Transverse colon (tissue), 4 donors: ENCODE measurements at regions not wholly inside any gene's neighbourhood (a gene's known extent, or its start where the extent isn't known, plus 50 kb on each side); places are given as distances from the start of the nearest gene placed in this dataset.

Experiments
- DNase-seq: peaks from one replicate; pipeline ENCODE4 v3.0.0-alpha.2; 2019
- H3K27ac ChIP-seq, 4 donors: fragments of 200-600 bp; sonication (generic); 2 replicates each; pipeline ENCODE4 v1.5.1; 2016 to 2018; ENCODE audit warnings: inconsistent platforms in 4 of 4
- H3K27me3 ChIP-seq: fragments of 200-600 bp; sonication (generic); 2 replicates; pipeline ENCODE4 v1.5.1; 2017; ENCODE audit warnings: inconsistent platforms
- H3K36me3 ChIP-seq, 4 donors: fragments of 200-600 bp; sonication (generic); 2 replicates each; pipeline ENCODE4 v1.5.1; 2017 to 2019; ENCODE audit warnings: inconsistent platforms in 4 of 4
- H3K4me1 ChIP-seq, 4 donors: fragments of 200-600 bp; sonication (generic); 2 replicates each; pipeline ENCODE4 v1.5.1; 2017 to 2020; ENCODE audit warnings: inconsistent platforms in 4 of 4
- H3K4me3 ChIP-seq, 4 donors: fragments of 200-600 bp; sonication (generic); 1 replicate in 1 of 4; 2 replicates in 3 of 4; pipeline versions ENCODE4 v1.5.1 to v1.6.1; 2017 to 2019; ENCODE audit warnings: inconsistent platforms in 4 of 4
- H3K9me3 ChIP-seq, 2 donors: fragments of 200-600 bp; sonication (generic); 2 replicates each; pipeline ENCODE4 v1.5.1; 2017 to 2019; ENCODE audit warnings: inconsistent platforms in 2 of 2
- CTCF ChIP-seq, 5 experiments: fragments of 200-600 bp in 3 of 5; fragments of 450-650 bp in 2 of 5; sonication (generic) in 3 of 5; IDR thresholded peaks; 1 replicate in 2 of 5; 2 replicates in 3 of 5; pipeline ENCODE4 v1.5.1; 2016 to 2017; ENCODE audit warnings: antibody characterized with exemption in 5 of 5, inconsistent platforms in 3 of 5, mild to moderate bottlenecking in 2 of 5, moderate library complexity in 1 of 5
- EP300 ChIP-seq: sonication (generic); formaldehyde crosslinking; IDR thresholded peaks from one replicate; pipeline ENCODE4 v1.6.1; 2017; ENCODE audit warnings: antibody characterized with exemption, low read depth
- POLR2A ChIP-seq: fragments of 450-650 bp; IDR thresholded peaks from one replicate; pipeline ENCODE4 v1.6.1; 2016; ENCODE audit warnings: antibody characterized with exemption, mild to moderate bottlenecking, moderate library complexity
- POLR2AphosphoS5 ChIP-seq, 3 donors: sonication (generic); formaldehyde crosslinking; IDR thresholded peaks; one replicate each; pipeline ENCODE4 v1.6.1; 2016; ENCODE audit warnings: antibody characterized with exemption in 3 of 3
- WGBS, 2 donors: methylation state at CpG; one replicate each; pipeline ENCODE4 v1.1.5; 2018; ENCODE audit warnings: low coverage in 1 of 2; 5-methylcytosine and 5-hydroxymethylcytosine counted together
- in situ Hi-C, 4 donors: fragments of 200-750 bp; cut with MboI; loops; one replicate each; pipeline versions ENCODE4 v1.15.0 to v1.15.1; 2017; ENCODE audit warnings: low sequenced_read_pairs in 3 of 4, low pct_ligation_motif_present in 1 of 4, low pct_unique_long_range_greater_than_20kb in 1 of 4
- intact Hi-C: fragments of 100-400 bp; cut with DNase I; formaldehyde crosslinking; loops from one replicate; pipeline ENCODE4 v1.15.1; 2023; ENCODE audit warnings: low total_unique reads

DNA sequence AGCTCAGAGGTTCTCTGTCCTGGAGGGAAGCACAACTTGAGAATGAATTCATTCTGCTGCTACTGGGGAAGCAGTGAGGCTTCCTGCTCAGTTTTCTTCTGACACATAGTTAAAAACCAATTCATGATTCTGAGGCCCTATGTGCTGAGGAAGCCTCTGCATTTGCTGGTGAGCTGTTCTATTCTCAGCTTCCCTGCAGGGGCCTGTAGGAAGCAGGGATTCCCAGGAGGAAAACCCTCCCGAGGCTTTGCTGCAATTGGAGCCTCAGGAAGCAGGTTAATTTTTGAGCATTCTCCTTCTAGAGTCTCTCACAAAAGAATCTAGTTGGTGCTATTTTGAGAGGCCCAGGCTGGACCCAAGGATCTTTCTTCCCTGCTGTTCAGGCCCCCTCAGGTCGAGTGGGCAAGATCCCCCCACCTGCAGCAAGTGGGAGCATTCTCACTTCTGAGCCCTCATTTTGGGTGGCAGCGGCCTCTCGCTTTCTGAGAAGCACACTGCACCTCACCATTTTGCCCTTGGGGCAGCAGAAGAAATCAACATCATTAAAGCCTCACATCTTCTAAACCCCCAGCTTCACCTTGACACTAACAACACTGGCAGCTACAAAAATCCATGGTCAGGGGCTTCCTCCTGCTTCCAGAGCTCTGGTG is 197.5 kb upstream of the TSC22D2 start:
- WGBS, 2 donors: 58 to 74% methylated on average over 3 to 4 of the region's 4 CpGs
- H3K27ac ChIP-seq: no peak overlapping the region
- no peak overlapping the region for H3K4me3 ChIP-seq
- H3K9me3 ChIP-seq: no peaks in the 10 kb centered on the region
- TF ChIP-seq POLR2A (no peak), EP300 (no peak), CTCF (IDR thresholded peaks at IDR 0.05) (no peak), POLR2AphosphoS5 (IDR thresholded peaks at IDR 0.05) (no peak)
- in situ Hi-C loops: no loop called here
- no peak for DNase-seq
- H3K4me1 ChIP-seq: no peaks in the 10 kb centered on the region
- intact Hi-C loops: no loop called here
- H3K36me3 ChIP-seq: no peaks in the 10 kb centered on the region
- no peaks in the 10 kb centered on the region for H3K27me3 ChIP-seq

DNA sequence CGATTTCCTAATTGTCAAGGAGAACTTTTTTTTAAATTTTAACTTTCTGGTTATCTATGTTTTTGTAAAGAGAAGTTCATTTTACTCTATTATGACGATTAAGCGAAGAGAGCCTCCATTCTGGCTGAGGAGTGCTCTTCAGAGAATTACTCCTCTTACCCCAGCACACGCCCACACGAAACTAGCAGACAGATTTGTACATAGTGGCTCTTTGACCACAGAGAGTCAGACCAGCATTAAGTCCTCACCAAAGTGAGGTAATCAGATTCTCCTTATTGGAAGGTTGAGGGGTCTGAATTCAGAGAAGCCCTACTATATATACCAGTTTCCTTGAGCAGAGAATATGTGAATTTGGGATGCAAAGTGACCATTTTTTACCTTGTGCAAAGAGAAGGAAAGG is 204.8 kb upstream of the TSC22D2 start:
- no peaks in the 10 kb centered on the region for H3K9me3 ChIP-seq
- H3K27me3 ChIP-seq: no peaks in the 10 kb centered on the region
- intact Hi-C loops (no loop called here), in situ Hi-C loops (no loop called here)
- H3K36me3 ChIP-seq: no peaks in the 10 kb centered on the region
- no peak overlapping the region for H3K4me3 ChIP-seq
- no peak for TF ChIP-seq EP300
- TF ChIP-seq POLR2AphosphoS5 (IDR thresholded peaks at IDR 0.05): no peak
- no peak for TF ChIP-seq POLR2A
- no peak for TF ChIP-seq CTCF (IDR thresholded peaks at IDR 0.05)
- 84 to 92% methylated on average over 3 to 5 of the region's 5 CpGs for WGBS, 2 donors
- H3K27ac ChIP-seq: no peak overlapping the region
- peaks cover 0 to 6% (median 0%) of the 10 kb centered on the region in 4 donors for H3K4me1 ChIP-seq
- DNase-seq: no peak

DNA sequence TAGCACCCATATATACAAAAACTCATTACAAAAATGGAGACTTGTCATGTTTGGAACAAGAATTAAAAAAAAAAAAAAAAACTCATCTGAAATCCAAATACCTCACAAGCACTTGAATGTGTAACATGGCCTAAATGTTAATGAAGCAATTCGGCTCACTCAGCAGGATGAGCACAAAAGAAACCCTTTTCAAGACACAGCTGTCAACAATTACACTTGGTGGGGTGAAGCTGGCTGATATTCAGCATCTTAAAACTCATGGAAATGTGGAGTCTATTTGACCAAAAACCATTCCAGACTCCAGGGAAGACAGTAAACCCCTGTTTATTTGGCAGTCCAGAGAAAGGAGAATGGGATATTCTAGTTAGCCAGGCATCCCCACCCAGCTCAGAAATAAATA is 205.4 kb upstream of the TSC22D2 start:
- TF ChIP-seq POLR2AphosphoS5 (IDR thresholded peaks at IDR 0.05): no peak
- TF ChIP-seq CTCF (IDR thresholded peaks at IDR 0.05): no peak
- no peak for TF ChIP-seq EP300
- TF ChIP-seq POLR2A: no peak
- Histone ChIP-seq H3K27ac (no peak overlapping the region), H3K4me1 (peaks cover 0 to 6% (median 0%) of the 10 kb centered on the region in 4 donors), H3K4me3 (no peak overlapping the region), H3K27me3 (no peaks in the 10 kb centered on the region), H3K36me3 (no peaks in the 10 kb centered on the region), H3K9me3 (no peaks in the 10 kb centered on the region)
- intact Hi-C loops: no loop called here
- DNase-seq: no peak
- in situ Hi-C loops: no loop called here
- 89 to 94% methylated on average over 1 of the region's 1 CpG for WGBS, 2 donors

GRCh38 chr3:150194957-150195356 is 213.1 kb upstream of the TSC22D2 start:
- H3K36me3 ChIP-seq: no peaks in the 10 kb centered on the region
- no peak overlapping the region for H3K27ac ChIP-seq
- no peak for DNase-seq
- in situ Hi-C loops (loop anchor here in 3 of 4 donors (25.0 kb wide), 2 partner anchors 208 to 233 kb away; partner anchors contain the start of gene PFN2 (in 1 of the 3)), intact Hi-C loops (no loop called here)
- no peaks in the 10 kb centered on the region for H3K27me3 ChIP-seq
- TF ChIP-seq POLR2AphosphoS5 (IDR thresholded peaks at IDR 0.05) (no peak), EP300 (no peak), POLR2A (no peak), CTCF (IDR thresholded peaks at IDR 0.05) (no peak)
- H3K4me1 ChIP-seq: peaks cover 0 to 3% (median 0%) of the 10 kb centered on the region in 4 donors
- no peak overlapping the region for H3K4me3 ChIP-seq
- no peaks in the 10 kb centered on the region for H3K9me3 ChIP-seq
